NCI-H82 treated with DMSO at 0.1 percent for 48 hours (cell line): ENCODE measurements at regions not wholly inside any gene's neighbourhood (a gene's known extent, or its start where the extent isn't known, plus 50 kb on each side); places are given as distances from the start of the nearest gene placed in this dataset.

Experiments
- DNase-seq: peaks from one replicate; lab custom pipeline; 2025; ENCODE audit not compliant: unreplicated experiment; lab: John Stamatoyannopoulos, UW

DNA sequence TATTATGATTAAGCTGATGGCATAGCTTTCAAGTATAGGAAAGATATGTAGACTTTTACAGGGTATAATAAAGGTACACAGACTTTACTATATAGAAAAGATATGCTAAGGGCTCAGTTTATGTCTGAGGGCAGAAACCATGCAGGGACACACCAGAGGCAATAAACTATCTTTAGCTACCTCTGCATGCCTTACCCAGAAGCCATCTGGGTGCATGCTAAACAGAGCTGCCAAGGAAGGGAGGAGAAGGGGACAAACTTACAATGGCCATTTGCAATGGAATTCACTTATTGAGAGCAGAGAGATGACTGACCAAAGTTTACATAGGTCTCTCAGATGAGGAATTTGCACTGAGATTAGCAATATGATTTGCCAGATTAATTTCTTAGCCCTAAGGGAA, 143.1 kb upstream of the NR4A3 start:
- DNase-seq: peak; percentile 30

DNA sequence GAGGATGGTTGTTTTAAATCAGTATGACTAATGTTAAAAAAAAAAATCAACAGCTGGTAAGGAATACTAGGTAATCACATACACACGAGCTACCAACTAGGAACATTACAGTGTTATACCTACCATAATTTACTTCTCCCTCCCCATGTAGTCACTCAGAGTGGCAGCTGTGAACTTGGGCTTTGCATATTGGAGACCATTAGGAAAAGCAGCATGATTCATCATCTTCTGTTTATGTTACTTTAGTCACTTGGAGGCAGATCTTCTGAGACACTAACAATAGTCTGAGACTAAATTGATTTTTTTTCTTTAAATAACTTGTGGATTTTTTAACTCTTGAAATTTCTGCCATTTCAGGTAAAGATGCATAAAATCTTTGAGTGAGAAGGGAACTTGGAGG, 141.5 kb upstream of the NR4A3 start:
- DNase-seq: no peak

GRCh38 chr9:99681113-99681512, 140.6 kb upstream of the NR4A3 start:
- DNase-seq: no peak

DNA sequence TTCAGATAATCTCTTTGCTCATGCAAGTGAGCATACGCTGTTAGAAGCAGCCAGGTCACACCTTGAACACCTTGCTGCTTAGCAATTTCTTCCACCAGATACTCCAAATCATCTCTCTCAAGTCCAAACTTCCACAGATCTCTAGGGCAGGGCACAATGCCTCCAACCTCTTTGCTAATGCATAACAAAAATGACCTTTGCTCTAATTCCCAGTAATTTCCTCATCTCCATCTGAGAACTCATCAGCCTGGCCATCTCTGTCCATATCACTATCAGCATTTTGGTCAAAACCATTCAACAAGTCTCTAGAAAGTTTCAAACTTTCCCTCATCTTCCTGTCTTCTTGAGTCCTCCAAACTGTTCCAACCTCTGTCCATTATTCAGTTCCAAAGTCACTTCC, 139.3 kb upstream of the NR4A3 start:
- DNase-seq: no peak

DNA sequence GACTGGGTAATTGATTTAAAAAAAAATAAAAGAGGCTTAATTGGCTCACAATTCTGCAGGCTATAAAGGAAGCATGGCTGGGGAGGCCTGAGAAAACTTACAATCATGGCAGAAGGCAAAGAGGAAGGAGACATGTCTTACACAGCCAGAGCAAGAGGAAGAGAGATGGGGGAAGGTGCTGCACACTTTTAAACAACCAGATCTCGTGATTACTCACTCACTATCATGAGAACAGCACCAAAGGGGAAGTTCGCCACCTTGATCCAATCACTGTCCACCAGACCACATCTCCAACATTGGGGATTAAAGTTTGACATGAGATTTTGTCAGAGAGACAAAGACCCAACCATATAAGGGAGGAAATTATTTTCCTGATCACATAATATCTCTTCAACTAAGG, 138.8 kb upstream of the NR4A3 start:
- DNase-seq: no peak

GRCh38 chr9:99690573-99690972, 131.1 kb upstream of the NR4A3 start:
- no peak for DNase-seq

DNA sequence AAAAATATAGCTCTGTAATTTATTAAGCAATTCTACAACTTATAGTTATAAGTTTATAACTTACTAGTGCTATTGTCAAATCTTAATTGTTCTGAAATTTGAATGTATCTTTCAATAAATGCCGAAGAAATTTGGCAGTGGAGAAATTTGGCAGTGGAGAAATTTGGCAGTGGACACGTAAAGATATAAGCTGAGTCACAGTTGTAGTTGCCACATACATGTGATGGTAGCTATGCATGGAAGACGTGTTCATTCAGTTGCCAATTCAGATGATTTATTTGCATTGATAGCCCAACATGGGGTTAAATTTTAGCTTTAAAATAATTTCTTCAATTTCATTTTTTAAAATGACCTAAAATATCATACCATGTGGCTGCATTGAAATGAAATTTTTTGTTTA, 127.8 kb upstream of the NR4A3 start:
- no peak for DNase-seq

GRCh38 chr9:99694393-99694792, 127.3 kb upstream of the NR4A3 start:
- no peak for DNase-seq

DNA sequence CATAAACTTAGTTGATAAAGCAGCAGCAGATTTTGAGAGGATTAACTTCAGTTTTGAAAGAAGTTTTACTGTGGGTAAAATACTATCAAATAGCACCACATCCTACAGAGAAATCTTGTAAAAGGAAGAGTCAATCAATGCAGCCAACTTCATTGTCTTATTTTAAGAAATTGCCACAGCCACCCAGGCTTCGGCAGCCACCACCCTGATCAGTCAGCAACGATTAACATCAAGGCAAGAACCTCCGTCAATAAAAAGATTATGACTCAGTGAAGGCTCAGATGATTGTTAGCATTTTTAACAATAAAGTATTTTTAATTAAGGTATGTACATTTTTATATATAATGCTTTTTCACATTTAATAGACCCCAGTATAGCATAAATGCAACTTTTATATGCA, 122.3 kb upstream of the NR4A3 start:
- DNase-seq: no peak

- DNase-seq: no peak
These were observed 109.5 kb upstream of the NR4A3 start for GRCh38 chr9:99712214-99712613.

DNA sequence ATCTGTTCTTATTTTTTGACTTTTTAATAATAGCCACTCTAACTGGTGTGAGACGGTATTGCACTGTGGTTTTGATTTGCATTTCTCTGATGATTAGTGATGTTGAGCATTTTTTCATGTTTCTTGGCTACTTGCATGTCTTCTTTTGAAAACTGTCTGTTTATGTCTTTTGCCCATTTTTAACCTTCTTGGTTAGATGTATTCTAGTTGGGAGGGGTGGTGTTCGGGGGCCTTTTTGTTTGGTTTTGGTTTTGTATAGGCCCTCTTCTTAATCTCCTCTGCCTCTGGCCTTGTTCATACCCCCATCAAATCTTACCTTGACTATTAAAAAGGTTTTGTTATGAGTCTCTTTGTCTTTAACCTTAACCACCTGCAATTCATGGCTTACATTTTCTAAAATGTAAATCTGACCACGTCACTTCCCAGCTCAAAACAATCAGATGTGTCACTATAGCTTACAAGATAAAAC, 107.8 kb upstream of the NR4A3 start:
- no peak for DNase-seq

DNA sequence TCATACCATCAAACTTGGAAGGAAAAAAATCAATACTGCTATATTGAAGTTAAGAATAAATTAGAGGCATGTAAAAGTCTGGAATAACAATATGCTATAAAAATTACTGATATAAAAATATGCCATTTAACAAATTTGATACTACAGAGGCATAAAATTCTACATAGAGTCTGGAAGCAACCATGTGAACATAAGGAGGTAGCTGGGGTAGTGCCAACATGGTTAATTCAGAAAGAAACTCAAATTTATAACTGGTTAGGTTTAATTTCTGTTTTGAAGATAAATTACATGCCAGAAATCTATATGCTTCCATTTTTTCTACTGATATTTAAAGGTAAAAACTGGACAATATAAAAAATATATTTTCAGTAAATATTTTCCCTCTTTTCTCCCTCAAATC, 103.1 kb upstream of the NR4A3 start:
- DNase-seq: no peak

- DNase-seq: no peak
These were observed 101.1 kb upstream of the NR4A3 start for GRCh38 chr9:99720455-99721050.

DNA sequence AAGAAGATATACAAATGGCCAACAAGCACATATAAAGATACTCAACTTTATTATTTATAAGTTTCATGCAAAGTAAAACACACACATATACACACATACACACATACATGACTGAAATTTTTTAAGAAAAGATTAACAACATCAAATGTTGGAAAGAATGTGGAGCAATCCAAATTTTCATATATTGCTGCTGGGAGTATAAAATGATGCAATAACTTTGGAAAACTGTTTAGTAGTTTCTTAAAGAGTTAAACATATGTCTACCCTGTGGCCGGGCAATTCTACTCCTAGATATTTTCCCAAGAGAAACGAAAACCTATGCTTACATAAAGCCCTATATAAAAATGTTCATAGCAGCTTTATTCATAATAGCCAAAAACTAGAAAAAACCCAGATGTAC, 99.8 kb upstream of the NR4A3 start:
- no peak for DNase-seq

- DNase-seq: no peak
These were observed 98.8 kb upstream of the NR4A3 start for GRCh38 chr9:99722877-99723276.

DNA sequence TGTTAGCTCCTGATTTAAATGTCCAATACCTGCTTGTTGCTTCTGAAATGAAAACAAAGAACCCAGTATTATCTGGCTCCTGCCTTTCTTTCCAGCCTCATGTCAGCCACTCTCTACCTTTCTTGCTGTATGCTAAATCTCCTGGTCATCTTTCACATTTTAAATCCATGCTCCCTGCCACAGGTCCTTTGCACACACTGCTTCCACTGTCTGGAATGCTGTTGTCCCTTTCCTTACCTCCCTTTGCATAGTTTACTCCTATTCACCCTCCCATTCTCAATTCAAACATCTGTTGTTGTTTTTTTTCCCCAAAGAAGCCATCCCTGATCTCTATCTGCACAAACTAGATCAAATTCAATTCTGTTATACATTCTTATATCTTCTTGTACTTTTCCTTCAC, 97.0 kb upstream of the NR4A3 start:
- no peak for DNase-seq

- DNase-seq: no peak
These were observed 95.8 kb upstream of the NR4A3 start for GRCh38 chr9:99725852-99726251.

DNA sequence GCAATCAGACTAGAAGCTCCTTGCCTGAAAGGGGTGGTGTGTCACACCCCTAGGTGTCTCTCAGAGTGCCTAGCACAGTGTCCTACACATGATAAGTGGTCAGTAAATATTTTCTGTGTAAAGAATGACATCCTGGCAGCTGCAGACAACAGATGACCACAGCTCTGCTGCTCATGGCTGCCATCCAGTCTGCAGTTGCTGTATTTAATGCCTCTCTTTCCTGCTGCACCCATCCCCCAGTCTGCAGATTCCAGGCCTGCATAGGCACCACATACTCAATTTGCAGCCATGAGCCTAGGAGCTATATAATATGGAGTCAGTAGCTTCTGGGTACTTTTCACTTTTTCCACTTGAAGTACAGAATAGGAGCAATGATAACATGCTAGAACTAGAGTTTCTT, 94.9 kb upstream of the NR4A3 start:
- no peak for DNase-seq

DNA sequence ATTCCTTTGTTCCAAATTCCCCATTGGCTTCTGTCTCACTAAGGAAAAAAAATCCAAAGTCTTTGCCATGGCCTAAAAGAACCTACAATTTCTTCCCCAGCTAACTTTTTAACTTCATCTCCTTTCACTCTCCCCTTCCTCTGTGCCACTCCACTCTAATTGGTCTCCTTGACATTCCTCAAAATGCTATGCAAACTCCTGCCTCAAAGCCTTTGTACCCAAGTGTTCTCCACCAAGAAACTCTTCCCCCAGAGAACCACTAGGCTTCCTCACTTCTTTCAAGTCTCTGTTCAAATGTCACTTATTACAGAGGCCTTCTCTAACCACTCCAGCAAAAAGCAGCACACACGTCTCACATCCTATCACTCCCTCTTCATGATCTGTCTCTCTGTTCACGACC, 91.6 kb upstream of the NR4A3 start:
- no peak for DNase-seq

DNA sequence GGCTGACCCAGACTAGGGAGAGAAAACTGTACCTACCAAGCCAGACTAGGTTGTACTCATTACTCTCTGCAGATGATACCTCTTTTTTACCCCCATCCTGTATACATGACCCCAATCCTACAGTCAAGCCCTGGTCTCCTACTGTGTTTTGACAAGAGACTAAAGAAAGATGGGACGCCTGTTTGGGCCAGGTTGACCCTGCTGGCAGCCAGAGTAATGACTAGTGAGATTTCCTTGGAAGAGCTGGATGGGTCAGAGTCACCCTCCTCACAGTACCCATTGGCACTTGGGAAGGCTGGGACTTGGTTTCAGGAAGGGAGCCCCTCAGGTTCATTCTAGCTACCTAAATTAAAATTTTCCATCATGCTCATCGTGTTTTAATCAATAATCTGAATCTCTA, 89.7 kb upstream of the NR4A3 start:
- no peak for DNase-seq

DNA sequence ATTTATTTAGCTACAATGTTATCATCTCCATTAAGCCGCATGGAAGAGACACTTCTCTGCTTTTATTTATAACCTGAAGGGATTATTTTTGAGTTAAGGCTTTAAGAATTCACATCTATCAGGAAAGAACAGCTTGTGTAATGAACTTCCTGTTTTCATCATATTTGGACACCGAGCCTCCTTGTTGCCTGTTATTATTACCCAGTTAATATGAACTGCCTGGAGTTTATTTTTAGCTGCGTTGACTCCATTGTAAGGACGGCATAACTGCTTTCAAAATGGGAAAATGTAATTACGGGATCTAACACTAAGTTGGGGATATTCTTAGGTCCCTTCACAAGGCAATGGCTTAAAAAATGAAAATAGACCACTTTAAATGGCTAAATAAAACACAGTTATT, 89.0 kb upstream of the NR4A3 start:
- DNase-seq: no peak

GRCh38 chr9:99735041-99735440, 86.6 kb upstream of the NR4A3 start:
- DNase-seq: no peak

DNA sequence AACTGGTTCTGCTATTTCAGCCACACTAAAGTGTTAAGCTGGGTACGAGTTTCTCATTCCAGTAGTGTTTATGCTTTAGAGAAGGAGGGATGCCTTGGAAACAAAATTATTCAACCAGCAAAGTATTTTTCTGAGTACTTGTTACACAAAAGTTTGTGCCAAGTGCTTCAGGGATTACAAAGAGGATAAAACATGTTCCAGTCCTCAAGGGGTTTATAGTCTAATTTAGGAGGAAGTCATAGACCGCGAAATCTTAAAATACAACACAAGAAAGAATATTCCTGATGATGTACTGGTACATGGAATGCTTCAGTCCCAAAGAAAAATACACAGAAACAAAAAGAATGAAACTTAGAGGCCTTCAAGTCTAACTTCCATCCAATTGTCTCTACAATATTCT, 85.4 kb upstream of the NR4A3 start:
- no peak for DNase-seq

GRCh38 chr9:99737649-99738048, 84.0 kb upstream of the NR4A3 start:
- no peak for DNase-seq
